Mesothelial cell of epicardium (in vitro differentiated cells): ENCODE measurements at regions not wholly inside any gene's neighbourhood (a gene's known extent, or its start where the extent isn't known, plus 50 kb on each side); places are given as distances from the start of the nearest gene placed in this dataset.

ENCODE experiments used
- DNase-seq, 2 experiments: peaks; one replicate each; pipeline ENCODE4 v3.0.0; 2021; ENCODE audit warnings: low spot score in 2 of 2; ENCODE audit not compliant: unreplicated experiment in 2 of 2
- H3K27ac Mint-ChIP-seq: 2 replicates; pipeline ENCODE4 v1.8.0; 2021; ENCODE audit warnings: mixed read lengths
- H3K27me3 Mint-ChIP-seq: 2 replicates; pipeline ENCODE4 v1.8.0; 2021; ENCODE audit warnings: low read depth, mixed read lengths
- H3K36me3 Mint-ChIP-seq: 2 replicates; pipeline ENCODE4 v1.8.0; 2021; ENCODE audit warnings: mixed read lengths
- H3K4me1 Mint-ChIP-seq: 2 replicates; pipeline ENCODE4 v1.8.0; 2021; ENCODE audit warnings: mixed read lengths
- H3K4me3 Mint-ChIP-seq: 2 replicates; pipeline ENCODE4 v1.8.0; 2021; ENCODE audit warnings: mild to moderate bottlenecking, moderate library complexity, mixed read lengths
- H3K9me3 Mint-ChIP-seq: 2 replicates; pipeline ENCODE4 v1.8.0; 2021; ENCODE audit warnings: mixed read lengths
- CTCF ChIP-seq: fragments of 200-600 bp; sonication (generic); IDR thresholded peaks from one replicate; pipeline ENCODE4 v1.5.0; 2021; ENCODE audit warnings: antibody characterized with exemption; ENCODE audit not compliant: unreplicated experiment

- Mint-ChIP-seq H3K4me1 (no peaks in the 10 kb centered on the region), H3K4me3 (no peak overlapping the region), H3K36me3 (no peaks in the 10 kb centered on the region), H3K9me3 (no peaks in the 10 kb centered on the region), H3K27ac (no peak overlapping the region), H3K27me3 (no peaks in the 10 kb centered on the region)
- DNase-seq: no peak
- no peak for TF ChIP-seq CTCF
Observed at GRCh38 chr1:106613861-106614260, 442.6 kb upstream of the PRMT6 start.

- TF ChIP-seq CTCF: no peak
- DNase-seq: no peak
Observed at GRCh38 chr1:106615473-106615872, 441.0 kb upstream of the PRMT6 start.

DNA sequence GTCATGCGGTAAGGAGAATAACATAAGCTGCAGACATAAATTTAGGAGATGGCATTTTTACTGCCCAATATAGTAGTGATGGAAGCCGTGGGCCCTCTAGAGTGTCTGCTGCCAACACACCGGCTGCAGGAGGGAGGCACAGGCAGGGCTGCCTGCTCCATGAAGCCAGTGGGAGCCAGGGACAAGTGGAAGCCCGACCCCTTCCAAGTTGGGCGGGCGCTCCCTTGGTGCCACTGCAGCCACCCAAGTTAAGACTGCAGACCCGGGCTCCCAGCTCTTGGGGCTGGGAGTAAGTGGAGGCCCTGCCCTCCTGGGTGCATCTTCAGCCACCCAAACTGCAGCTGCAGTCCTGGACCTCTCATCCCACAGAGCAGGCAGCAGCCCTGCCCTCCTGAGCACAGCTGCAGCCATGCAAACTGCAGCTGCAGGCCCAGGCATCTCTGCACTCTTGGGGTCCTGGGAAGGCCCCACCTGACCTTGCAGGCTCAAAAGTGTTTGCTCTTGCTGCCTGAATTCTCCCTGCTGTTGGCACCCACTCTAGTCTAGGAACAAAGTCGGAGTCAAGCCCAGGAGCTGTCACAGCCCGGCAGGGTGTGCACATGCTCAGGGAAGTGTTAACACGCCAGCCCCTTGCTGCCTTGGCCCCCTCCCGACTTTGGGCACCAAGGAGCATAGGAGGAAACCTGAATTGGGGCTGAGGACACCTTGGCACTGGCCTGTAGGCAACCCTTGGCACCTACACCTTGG is 437.2 kb upstream of the PRMT6 start:
- H3K27me3 Mint-ChIP-seq: no peaks in the 10 kb centered on the region
- H3K4me3 Mint-ChIP-seq: no peak overlapping the region
- H3K36me3 Mint-ChIP-seq: no peaks in the 10 kb centered on the region
- no peak for DNase-seq
- no peak for TF ChIP-seq CTCF
- H3K9me3 Mint-ChIP-seq: no peaks in the 10 kb centered on the region
- H3K4me1 Mint-ChIP-seq: no peaks in the 10 kb centered on the region
- no peak overlapping the region for H3K27ac Mint-ChIP-seq

More at GRCh38 chr1:106615473-106615872, 441.0 kb upstream of the PRMT6 start:
- Mint-ChIP-seq H3K36me3 (no peaks in the 10 kb centered on the region), H3K9me3 (no peaks in the 10 kb centered on the region), H3K4me3 (no peak overlapping the region), H3K27me3 (no peaks in the 10 kb centered on the region), H3K27ac (no peak overlapping the region), H3K4me1 (no peaks in the 10 kb centered on the region)

GRCh38 chr1:106619827-106620134 is 436.7 kb upstream of the PRMT6 start:
- TF ChIP-seq CTCF: no peak
- Mint-ChIP-seq H3K27ac (no peak overlapping the region), H3K4me3 (no peak overlapping the region), H3K9me3 (no peaks in the 10 kb centered on the region), H3K36me3 (no peaks in the 10 kb centered on the region), H3K27me3 (no peaks in the 10 kb centered on the region), H3K4me1 (no peaks in the 10 kb centered on the region)
- DNase-seq: no peak

GRCh38 chr1:106620521-106620954 is 435.9 kb upstream of the PRMT6 start:
- Mint-ChIP-seq H3K36me3 (no peaks in the 10 kb centered on the region), H3K4me1 (no peaks in the 10 kb centered on the region), H3K27me3 (no peaks in the 10 kb centered on the region), H3K27ac (no peak overlapping the region), H3K9me3 (peaks cover 3% of the 10 kb centered on the region), H3K4me3 (no peak overlapping the region)
- no peak for DNase-seq
- TF ChIP-seq CTCF: no peak

GRCh38 chr1:106621853-106622252 is 434.6 kb upstream of the PRMT6 start:
- Mint-ChIP-seq H3K27me3 (no peaks in the 10 kb centered on the region), H3K36me3 (no peaks in the 10 kb centered on the region), H3K4me3 (no peak overlapping the region), H3K27ac (no peak overlapping the region), H3K9me3 (peaks cover 15% of the 10 kb centered on the region), H3K4me1 (no peaks in the 10 kb centered on the region)
- DNase-seq: no peak
- no peak for TF ChIP-seq CTCF
